ENCODE measurements at regions not wholly inside any gene's neighbourhood (a gene's known extent, or its start where the extent isn't known, plus 50 kb on each side); places are given as distances from the start of the nearest gene placed in this dataset.

DNA sequence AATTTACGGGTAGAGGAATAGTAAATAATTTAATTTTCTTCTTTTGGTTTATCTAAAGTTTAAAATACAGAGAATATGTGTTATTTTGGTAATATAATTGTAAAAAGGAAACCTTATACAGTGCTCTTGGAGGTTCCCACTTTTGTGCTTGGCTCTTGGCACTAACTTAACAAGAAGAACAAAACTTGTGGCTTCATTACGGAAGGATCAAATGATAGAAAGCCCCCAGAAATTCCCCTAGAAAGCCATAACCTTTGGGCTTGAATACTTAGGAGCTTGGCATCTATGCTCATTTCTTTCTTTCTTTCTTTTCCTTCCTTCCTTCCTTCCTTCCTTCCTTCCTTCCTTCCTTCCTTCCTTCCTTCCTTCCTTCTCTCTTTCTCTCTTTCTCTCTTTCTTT is 197.5 kb downstream of the SOX2 start:
- no peaks in the 10 kb centered on the region for H3K36me3 ChIP-seq (ENCODE audit: low read depth, missing control alignments)
- H3K27ac ChIP-seq: no peak overlapping the region
- H3K27me3 ChIP-seq: no peaks in the 10 kb centered on the region
- intact Hi-C loops (cut with DNase I; ENCODE audit: low total_unique reads): no loop called here
- H3K4me3 ChIP-seq: no peak overlapping the region
- WGBS, 2 donors: 89 to 95% methylated on average over 2 of the region's 2 CpGs
- no peaks in the 10 kb centered on the region for H3K9me3 ChIP-seq
- no peaks in the 10 kb centered on the region for H3K4me1 ChIP-seq
- TF ChIP-seq, protein P1, sequence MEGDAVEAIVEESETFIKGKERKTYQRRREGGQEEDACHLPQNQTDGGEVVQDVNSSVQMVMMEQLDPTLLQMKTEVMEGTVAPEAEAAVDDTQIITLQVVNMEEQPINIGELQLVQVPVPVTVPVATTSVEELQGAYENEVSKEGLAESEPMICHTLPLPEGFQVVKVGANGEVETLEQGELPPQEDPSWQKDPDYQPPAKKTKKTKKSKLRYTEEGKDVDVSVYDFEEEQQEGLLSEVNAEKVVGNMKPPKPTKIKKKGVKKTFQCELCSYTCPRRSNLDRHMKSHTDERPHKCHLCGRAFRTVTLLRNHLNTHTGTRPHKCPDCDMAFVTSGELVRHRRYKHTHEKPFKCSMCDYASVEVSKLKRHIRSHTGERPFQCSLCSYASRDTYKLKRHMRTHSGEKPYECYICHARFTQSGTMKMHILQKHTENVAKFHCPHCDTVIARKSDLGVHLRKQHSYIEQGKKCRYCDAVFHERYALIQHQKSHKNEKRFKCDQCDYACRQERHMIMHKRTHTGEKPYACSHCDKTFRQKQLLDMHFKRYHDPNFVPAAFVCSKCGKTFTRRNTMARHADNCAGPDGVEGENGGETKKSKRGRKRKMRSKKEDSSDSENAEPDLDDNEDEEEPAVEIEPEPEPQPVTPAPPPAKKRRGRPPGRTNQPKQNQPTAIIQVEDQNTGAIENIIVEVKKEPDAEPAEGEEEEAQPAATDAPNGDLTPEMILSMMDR (IDR thresholded peaks at IDR 0.05): no peak
- no peak for TF ChIP-seq POLR2A (IDR thresholded peaks at IDR 0.05)
- DNase-seq: no peak

- DNase-seq: no peak
- H3K36me3 ChIP-seq (ENCODE audit: low read depth, missing control alignments): no peaks in the 10 kb centered on the region
- H3K4me1 ChIP-seq: no peaks in the 10 kb centered on the region
- H3K27me3 ChIP-seq: no peaks in the 10 kb centered on the region
- no peak overlapping the region for H3K27ac ChIP-seq
- H3K9me3 ChIP-seq: no peaks in the 10 kb centered on the region
- TF ChIP-seq, protein P1 (IDR thresholded peaks at IDR 0.05): no peak
- TF ChIP-seq POLR2A (IDR thresholded peaks at IDR 0.05): no peak
- intact Hi-C loops (cut with DNase I; ENCODE audit: low total_unique reads): no loop called here
- no peak overlapping the region for H3K4me3 ChIP-seq
- WGBS, 2 donors: 83 to 85% methylated on average over 4 of the region's 4 CpGs
These were observed 200.7 kb downstream of the SOX2 start for GRCh38 chr3:181912384-181912783.

- DNase-seq: no peak
- Histone ChIP-seq H3K4me1 (no peaks in the 10 kb centered on the region), H3K36me3 (ENCODE audit: low read depth, missing control alignments) (no peaks in the 10 kb centered on the region), H3K27me3 (no peaks in the 10 kb centered on the region), H3K4me3 (no peak overlapping the region), H3K27ac (no peak overlapping the region), H3K9me3 (no peaks in the 10 kb centered on the region)
- no peak for TF ChIP-seq POLR2A (IDR thresholded peaks at IDR 0.05)
- TF ChIP-seq, protein P1 (IDR thresholded peaks at IDR 0.05): no peak
- intact Hi-C loops (cut with DNase I; ENCODE audit: low total_unique reads): no loop called here
- 74 to 84% methylated on average over 2 of the region's 2 CpGs for WGBS, 2 donors
These were observed 201.5 kb downstream of the SOX2 start for GRCh38 chr3:181913254-181913653.

DNA sequence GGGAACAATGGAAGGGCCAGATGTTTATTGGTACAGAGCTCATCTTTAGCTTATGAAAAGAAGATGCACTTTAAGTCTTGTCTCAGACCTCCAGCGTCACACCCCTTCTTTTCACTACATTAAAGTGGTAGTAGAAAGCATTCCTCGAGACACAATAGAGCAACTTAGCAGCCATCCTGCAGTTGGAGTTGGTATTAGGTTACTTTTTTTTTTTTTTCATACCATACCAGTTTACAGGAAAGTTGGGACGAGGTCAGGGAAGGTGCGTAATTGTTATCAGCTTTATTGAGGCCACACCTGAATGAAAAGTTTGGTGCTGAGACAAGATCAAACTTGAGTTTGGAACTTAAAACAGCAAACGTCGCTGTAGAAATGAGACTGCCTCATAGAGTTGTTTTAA is 203.8 kb downstream of the SOX2 start:
- no peaks in the 10 kb centered on the region for H3K36me3 ChIP-seq (ENCODE audit: low read depth, missing control alignments)
- H3K9me3 ChIP-seq: no peaks in the 10 kb centered on the region
- no peaks in the 10 kb centered on the region for H3K27me3 ChIP-seq
- H3K4me1 ChIP-seq: no peaks in the 10 kb centered on the region
- no peak overlapping the region for H3K4me3 ChIP-seq
- DNase-seq: no peak
- no peak overlapping the region for H3K27ac ChIP-seq
- intact Hi-C loops (cut with DNase I; ENCODE audit: low total_unique reads): no loop called here
- TF ChIP-seq, protein P1 (IDR thresholded peaks at IDR 0.05): no peak
- no peak for TF ChIP-seq POLR2A (IDR thresholded peaks at IDR 0.05)
- WGBS, 2 donors: 65 to 67% methylated on average over 6 of the region's 6 CpGs

DNA sequence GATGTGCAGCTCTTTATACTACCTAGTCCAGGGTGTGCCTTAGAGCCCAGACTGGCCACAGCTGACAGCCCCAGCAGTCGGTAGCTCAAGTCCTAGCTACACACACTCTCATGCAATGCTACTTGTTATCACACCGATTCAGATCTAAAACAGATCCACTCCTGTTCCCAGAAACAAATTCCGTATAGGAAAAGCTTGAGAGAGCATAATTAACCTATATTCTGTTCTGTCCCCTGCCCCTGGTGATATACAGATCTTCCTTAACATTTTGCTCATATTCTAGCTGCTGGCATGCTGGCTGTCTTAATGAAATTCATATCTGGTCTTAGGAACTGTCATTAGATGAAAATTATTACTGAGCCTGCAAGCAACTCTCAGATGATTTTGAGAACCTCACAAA is 204.3 kb downstream of the SOX2 start:
- DNase-seq: no peak
- TF ChIP-seq, protein P1 (IDR thresholded peaks at IDR 0.05): no peak
- TF ChIP-seq POLR2A (IDR thresholded peaks at IDR 0.05): no peak
- no peak overlapping the region for H3K4me3 ChIP-seq
- H3K4me1 ChIP-seq: no peaks in the 10 kb centered on the region
- intact Hi-C loops (cut with DNase I; ENCODE audit: low total_unique reads): no loop called here
- no peaks in the 10 kb centered on the region for H3K9me3 ChIP-seq
- H3K27ac ChIP-seq: no peak overlapping the region
- 65 to 67% methylated on average over 3 of the region's 3 CpGs for WGBS, 2 donors
- no peaks in the 10 kb centered on the region for H3K27me3 ChIP-seq
- no peaks in the 10 kb centered on the region for H3K36me3 ChIP-seq (ENCODE audit: low read depth, missing control alignments)

Measured in testis (tissue), 2 donors.